ENCODE measurements at regions not wholly inside any gene's neighbourhood (a gene's known extent, or its start where the extent isn't known, plus 50 kb on each side); places are given as distances from the start of the nearest gene placed in this dataset.

GRCh38 chrX:103158317-103158621, 56.6 kb upstream of the BEX4 start:
- DNase-seq = no peak

- peak; percentile 26 for DNase-seq
Observed at GRCh38 chrX:103157496-103158316, 57.2 kb upstream of the BEX4 start.

DNA sequence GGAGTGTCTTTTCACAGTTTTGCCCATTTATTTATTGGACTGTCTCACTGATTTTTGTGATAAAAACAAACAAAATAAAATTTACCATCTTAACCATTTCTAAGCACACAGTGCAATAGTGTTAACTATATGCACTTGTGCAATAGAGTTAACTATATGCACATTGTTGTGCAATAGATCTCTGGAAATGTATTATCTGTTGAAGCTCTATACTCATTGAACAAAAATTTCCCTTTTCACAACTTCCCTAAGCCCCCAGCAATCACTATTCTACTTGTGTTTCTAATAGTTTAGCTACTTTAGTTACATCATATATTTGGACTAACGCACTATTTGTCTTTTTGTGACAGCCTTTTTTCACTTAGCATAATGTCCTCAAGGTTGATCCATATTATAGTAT, 59.7 kb upstream of the BEX4 start:
- no peak for DNase-seq

DNA sequence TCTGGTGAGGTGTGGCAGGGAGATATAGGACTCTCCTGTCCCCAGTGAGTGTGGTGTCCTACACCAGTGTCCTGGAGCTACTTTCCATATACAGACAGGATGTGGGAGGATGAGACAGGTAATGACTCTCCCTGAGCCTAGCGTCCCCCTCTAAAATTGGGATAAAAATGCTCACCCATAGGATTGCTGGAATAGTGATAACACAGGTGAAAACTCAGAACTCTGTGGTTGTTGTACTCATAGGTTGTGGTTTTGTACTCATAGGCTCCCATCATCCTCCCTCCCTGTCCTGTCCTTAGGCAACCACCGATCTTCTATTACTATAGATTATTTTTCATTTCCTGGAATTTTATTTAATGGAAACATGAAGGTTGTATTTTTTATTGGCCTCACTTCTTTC, 60.7 kb upstream of the NXF3 start:
- no peak for DNase-seq

- no peak for DNase-seq
Observed at GRCh38 chrX:103151799-103152198, 58.9 kb upstream of the NXF3 start.

- DNase-seq = no peak
Observed at GRCh38 chrX:103149652-103150051, 56.7 kb upstream of the NXF3 start.

GRCh38 chrX:103148075-103148474, 55.1 kb upstream of the NXF3 start:
- no peak for DNase-seq

Data from fibroblast of skin of back (primary cell).